ENCODE measurements at regions not wholly inside any gene's neighbourhood (a gene's known extent, or its start where the extent isn't known, plus 50 kb on each side); places are given as distances from the start of the nearest gene placed in this dataset.

DNA sequence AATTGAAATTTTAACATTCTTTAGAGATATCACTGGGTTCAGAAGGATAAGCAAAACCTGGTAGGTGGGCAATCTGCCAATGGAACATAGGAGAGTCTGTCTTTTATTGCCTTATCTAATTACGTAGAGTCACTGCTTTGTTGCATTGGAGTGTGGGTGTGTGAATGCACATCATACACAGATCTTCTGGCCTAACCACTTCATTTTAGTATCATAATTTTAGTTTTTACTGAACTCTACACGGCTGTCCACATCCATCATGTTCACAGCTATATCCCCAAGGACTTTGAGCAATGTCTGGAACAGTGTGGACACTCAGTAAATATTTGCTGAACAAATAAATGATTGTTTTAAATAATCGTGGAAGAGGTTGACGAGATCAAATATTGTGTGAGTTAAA lies 104.6 kb upstream of the AKIRIN2 start:
- Histone ChIP-seq H3K79me1 (ENCODE audit: insufficient read depth, low read depth, low read length, poor library complexity, severe bottlenecking) (no peaks in the 10 kb centered on the region), H2BK15ac (ENCODE audit: low read depth, low read length) (no peak overlapping the region), H3K79me2 (ENCODE audit: insufficient read depth, low read length) (no peaks in the 10 kb centered on the region), H3K27me3 (ENCODE audit: insufficient read depth, low read length) (no peaks in the 10 kb centered on the region), H3K56ac (ENCODE audit: insufficient read length, low read depth, low read length) (no peak overlapping the region), H3K27ac (ENCODE audit: insufficient read length, low read depth, low read length) (no peak overlapping the region), H4K20me1 (ENCODE audit: control insufficient read depth, insufficient read depth, insufficient read length) (no peaks in the 10 kb centered on the region), H3K18ac (ENCODE audit: insufficient read length, low read depth, low read length) (no peak overlapping the region), H3K14ac (ENCODE audit: insufficient read depth, low read length) (no peak overlapping the region), H4K8ac (replicated peaks; ENCODE audit: insufficient read length, low read depth, low read length) (no peak overlapping the region), H3K23me2 (ENCODE audit: insufficient read length, low read depth, low read length, poor library complexity, severe bottlenecking) (no peaks in the 10 kb centered on the region), H3K4me1 (ENCODE audit: insufficient read depth, low read length) (no peaks in the 10 kb centered on the region), H2BK20ac (ENCODE audit: low read depth, low read length, poor library complexity, severe bottlenecking) (no peak overlapping the region), H2AFZ (ENCODE audit: low read length) (no peak overlapping the region), H3K9me3 (ENCODE audit: control insufficient read depth, low read depth, low read length) (no peaks in the 10 kb centered on the region), H4K91ac (ENCODE audit: insufficient read length, low read depth, low read length) (no peak overlapping the region), H3K4ac (ENCODE audit: low read depth, low read length) (no peak overlapping the region), H4K5ac (ENCODE audit: insufficient read length, low read depth, low read length) (no peak overlapping the region), H2BK120ac (ENCODE audit: low read depth, low read length, poor library complexity, severe bottlenecking) (no peak overlapping the region), H2BK12ac (ENCODE audit: insufficient read length, low read depth, low read length) (no peak overlapping the region), H2AK5ac (ENCODE audit: insufficient read length, low read length) (no peak overlapping the region), H2BK5ac (ENCODE audit: insufficient read length, low read length) (no peak overlapping the region), H3T11ph (ENCODE audit: low read length) (no peak overlapping the region), H3K9ac (ENCODE audit: extremely low read depth, insufficient read length, low read length) (no peak overlapping the region), H3K4me2 (ENCODE audit: insufficient read depth, insufficient read length, low read length) (no peak overlapping the region), H3K23ac (ENCODE audit: insufficient read length, low read depth, low read length) (no peak overlapping the region)
- Mint-ChIP-seq H3K4me3 (no peak overlapping the region), H3K36me3 (ENCODE audit: insufficient read depth in 1 of 3, low read depth in 3 of 3) (no peaks in the 10 kb centered on the region), H3K27ac (no peak overlapping the region), H3K4me1 (no peaks in the 10 kb centered on the region), H3K27me3 (ENCODE audit: low read depth) (no peaks in the 10 kb centered on the region; the same call in 1 of the 2 replicates), H3K9me3 (no peaks in the 10 kb centered on the region)
- WGBS (ENCODE audit: extremely low coverage, insufficient read length, low lambda C conversion rate), result 100% methylated on average over 2 of the region's 4 CpGs
- no peak for DNase-seq
- TF ChIP-seq CTCF (conservative IDR thresholded peaks at IDR 0.05), result no peak
